GM12891 (cell line): ENCODE measurements at regions not wholly inside any gene's neighbourhood (a gene's known extent, or its start where the extent isn't known, plus 50 kb on each side); places are given as distances from the start of the nearest gene placed in this dataset.

Experiments used
- POLR2A ChIP-seq: IDR thresholded peaks from 2 replicates; pipeline ENCODE4 v1.6.1; 2011; ENCODE audit warnings: low read depth, low read length, control low read depth
- SPI1 ChIP-seq: IDR thresholded peaks from 2 replicates; pipeline ENCODE4 v1.6.1; 2011; ENCODE audit warnings: low read depth, low read length, control low read depth
- TAF1 ChIP-seq: IDR thresholded peaks from 2 replicates; pipeline ENCODE4 v1.6.1; 2011; ENCODE audit warnings: low read depth, low read length, control low read depth

- TF ChIP-seq POLR2A = no peak
- TF ChIP-seq TAF1 = no peak
- TF ChIP-seq SPI1 = no peak
These were observed 912.4 kb upstream of the ATXN7L3B start for GRCh38 chr12:73625226-73625625.
